ENCODE measurements at regions not wholly inside any gene's neighbourhood (a gene's known extent, or its start where the extent isn't known, plus 50 kb on each side); places are given as distances from the start of the nearest gene placed in this dataset.

DNA sequence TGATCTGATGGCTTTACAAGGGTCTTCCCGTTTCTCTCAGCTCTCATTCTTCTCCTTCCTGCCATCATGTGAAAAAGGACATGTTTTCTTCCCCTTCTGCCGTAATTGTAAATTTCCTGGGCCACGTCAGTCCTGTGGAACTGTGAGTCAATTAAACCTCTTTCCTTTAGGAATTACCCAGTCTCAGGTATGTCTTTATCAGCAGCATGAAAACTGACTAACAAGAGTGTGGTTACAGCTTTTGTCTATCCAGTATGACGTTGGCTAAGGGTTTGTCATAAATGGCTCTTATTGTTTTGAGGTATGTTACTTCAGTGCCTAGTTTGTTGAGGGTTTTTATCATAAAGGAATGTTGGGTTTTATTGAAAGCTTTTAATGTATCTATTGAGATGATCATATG, 501.6 kb downstream of the CAAP1 start:
- TF ChIP-seq POLR2AphosphoS5 (IDR thresholded peaks at IDR 0.05; ENCODE audit: low read depth, low read length) (no peak), FOXP2 (optimal IDR thresholded peaks at IDR 0.05; ENCODE audit: borderline replicate concordance, extremely low read depth, extremely low read length, insufficient read depth) (no peak), SIN3A (IDR thresholded peaks at IDR 0.05; ENCODE audit: borderline replicate concordance, insufficient read depth, low read length) (no peak), TAF1 (IDR thresholded peaks at IDR 0.05; ENCODE audit: borderline replicate concordance, insufficient read depth, low read length) (no peak)
- TF ChIP-seq, protein P1, sequence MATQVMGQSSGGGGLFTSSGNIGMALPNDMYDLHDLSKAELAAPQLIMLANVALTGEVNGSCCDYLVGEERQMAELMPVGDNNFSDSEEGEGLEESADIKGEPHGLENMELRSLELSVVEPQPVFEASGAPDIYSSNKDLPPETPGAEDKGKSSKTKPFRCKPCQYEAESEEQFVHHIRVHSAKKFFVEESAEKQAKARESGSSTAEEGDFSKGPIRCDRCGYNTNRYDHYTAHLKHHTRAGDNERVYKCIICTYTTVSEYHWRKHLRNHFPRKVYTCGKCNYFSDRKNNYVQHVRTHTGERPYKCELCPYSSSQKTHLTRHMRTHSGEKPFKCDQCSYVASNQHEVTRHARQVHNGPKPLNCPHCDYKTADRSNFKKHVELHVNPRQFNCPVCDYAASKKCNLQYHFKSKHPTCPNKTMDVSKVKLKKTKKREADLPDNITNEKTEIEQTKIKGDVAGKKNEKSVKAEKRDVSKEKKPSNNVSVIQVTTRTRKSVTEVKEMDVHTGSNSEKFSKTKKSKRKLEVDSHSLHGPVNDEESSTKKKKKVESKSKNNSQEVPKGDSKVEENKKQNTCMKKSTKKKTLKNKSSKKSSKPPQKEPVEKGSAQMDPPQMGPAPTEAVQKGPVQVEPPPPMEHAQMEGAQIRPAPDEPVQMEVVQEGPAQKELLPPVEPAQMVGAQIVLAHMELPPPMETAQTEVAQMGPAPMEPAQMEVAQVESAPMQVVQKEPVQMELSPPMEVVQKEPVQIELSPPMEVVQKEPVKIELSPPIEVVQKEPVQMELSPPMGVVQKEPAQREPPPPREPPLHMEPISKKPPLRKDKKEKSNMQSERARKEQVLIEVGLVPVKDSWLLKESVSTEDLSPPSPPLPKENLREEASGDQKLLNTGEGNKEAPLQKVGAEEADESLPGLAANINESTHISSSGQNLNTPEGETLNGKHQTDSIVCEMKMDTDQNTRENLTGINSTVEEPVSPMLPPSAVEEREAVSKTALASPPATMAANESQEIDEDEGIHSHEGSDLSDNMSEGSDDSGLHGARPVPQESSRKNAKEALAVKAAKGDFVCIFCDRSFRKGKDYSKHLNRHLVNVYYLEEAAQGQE (IDR thresholded peaks at IDR 0.05; ENCODE audit: insufficient read depth in 1 of 2, low read depth in 2 of 2, low read length in 2 of 2): no peak

DNA sequence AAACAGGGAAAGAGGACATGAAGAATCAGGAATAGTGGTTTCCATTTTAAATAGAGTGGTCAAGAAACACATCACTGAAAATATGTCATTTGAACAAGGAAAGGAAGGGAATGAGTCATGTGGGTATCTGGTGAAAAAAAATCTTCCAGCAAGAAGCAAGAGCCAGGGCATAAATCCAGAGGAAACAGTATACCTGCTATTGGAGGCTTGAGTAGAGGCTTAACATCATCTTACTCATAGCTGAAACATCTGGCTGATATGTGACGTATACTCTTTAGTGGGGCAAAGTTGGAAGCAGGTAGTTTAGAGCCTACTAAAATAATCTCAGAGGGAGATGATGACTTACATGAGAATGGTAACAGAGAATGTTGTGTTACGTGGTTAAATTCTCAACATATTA, 517.2 kb downstream of the CAAP1 start:
- no peak for TF ChIP-seq POLR2AphosphoS5 (IDR thresholded peaks at IDR 0.05; ENCODE audit: low read depth, low read length)
- TF ChIP-seq FOXP2 (optimal IDR thresholded peaks at IDR 0.05; ENCODE audit: borderline replicate concordance, extremely low read depth, extremely low read length, insufficient read depth): no peak
- TF ChIP-seq, protein P1 (IDR thresholded peaks at IDR 0.05; ENCODE audit: insufficient read depth in 1 of 2, low read depth in 2 of 2, low read length in 2 of 2): no peak
- no peak for TF ChIP-seq TAF1 (IDR thresholded peaks at IDR 0.05; ENCODE audit: borderline replicate concordance, insufficient read depth, low read length)
- TF ChIP-seq SIN3A (IDR thresholded peaks at IDR 0.05; ENCODE audit: borderline replicate concordance, insufficient read depth, low read length): no peak

DNA sequence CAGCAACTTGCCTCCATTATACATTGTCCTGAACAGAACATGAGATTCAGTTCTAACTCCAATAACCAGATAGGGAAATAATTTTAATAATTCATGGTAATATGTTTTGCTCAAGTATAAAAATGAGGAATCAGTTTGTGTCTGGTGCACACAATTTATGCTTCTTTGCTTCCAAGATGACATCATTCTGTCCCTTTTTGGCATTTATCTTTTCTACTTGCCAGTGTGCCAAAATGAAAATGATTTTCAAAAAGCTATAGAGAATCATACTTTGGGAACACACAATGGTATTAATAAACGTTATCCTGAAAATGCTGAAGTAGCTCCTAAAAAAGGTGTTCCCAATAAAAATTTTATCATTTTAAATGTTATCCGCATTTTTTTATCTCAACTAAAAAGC, 519.0 kb downstream of the CAAP1 start:
- TF ChIP-seq, protein P1 (IDR thresholded peaks at IDR 0.05; ENCODE audit: insufficient read depth in 1 of 2, low read depth in 2 of 2, low read length in 2 of 2): no peak
- TF ChIP-seq TAF1 (IDR thresholded peaks at IDR 0.05; ENCODE audit: borderline replicate concordance, insufficient read depth, low read length) (no peak), SIN3A (IDR thresholded peaks at IDR 0.05; ENCODE audit: borderline replicate concordance, insufficient read depth, low read length) (no peak), POLR2AphosphoS5 (IDR thresholded peaks at IDR 0.05; ENCODE audit: low read depth, low read length) (no peak), FOXP2 (optimal IDR thresholded peaks at IDR 0.05; ENCODE audit: borderline replicate concordance, extremely low read depth, extremely low read length, insufficient read depth) (no peak)

DNA sequence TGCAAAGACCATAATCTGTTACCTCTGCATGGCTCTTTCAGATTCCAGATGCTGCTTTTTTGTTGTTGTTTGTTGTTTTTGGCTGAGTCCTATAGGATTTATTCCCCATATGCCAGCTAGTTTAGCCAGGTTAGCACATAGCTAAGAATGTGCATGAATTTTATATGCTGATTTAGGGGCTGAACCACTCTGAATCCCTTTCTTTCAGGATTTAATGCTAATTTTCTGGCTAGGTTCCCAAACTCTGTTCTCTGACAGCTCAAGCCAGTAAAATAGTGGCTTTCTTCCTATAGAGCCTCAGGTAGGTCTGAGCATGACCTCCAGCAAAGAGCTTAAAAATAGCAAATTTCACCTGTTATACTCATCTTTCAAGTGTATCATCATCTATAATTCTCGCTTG, 521.4 kb downstream of the CAAP1 start:
- no peak for TF ChIP-seq FOXP2 (optimal IDR thresholded peaks at IDR 0.05; ENCODE audit: borderline replicate concordance, extremely low read depth, extremely low read length, insufficient read depth)

DNA sequence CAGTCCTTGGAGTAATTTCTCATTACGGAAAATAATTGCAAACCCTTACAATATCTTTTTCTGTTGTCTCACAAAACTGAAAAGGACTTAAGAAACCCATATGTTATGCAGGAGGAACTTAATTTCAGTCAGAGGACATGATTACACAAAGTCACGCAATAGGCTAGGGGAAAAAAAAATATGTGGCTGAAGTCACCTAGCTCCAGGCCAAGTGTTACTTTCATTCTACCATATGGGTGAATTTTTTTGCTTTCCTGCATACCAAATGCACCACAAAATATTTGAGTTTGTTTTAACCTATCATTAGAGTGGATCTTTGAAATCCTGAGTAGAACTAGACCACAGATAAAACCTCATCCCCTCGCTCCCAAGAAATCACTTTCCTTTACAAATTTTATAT, 523.5 kb downstream of the CAAP1 start:
- TF ChIP-seq SIN3A (IDR thresholded peaks at IDR 0.05; ENCODE audit: borderline replicate concordance, insufficient read depth, low read length): no peak
- TF ChIP-seq TAF1 (IDR thresholded peaks at IDR 0.05; ENCODE audit: borderline replicate concordance, insufficient read depth, low read length): no peak
- TF ChIP-seq FOXP2 (optimal IDR thresholded peaks at IDR 0.05; ENCODE audit: borderline replicate concordance, extremely low read depth, extremely low read length, insufficient read depth): no peak
- no peak for TF ChIP-seq POLR2AphosphoS5 (IDR thresholded peaks at IDR 0.05; ENCODE audit: low read depth, low read length)
- TF ChIP-seq, protein P1 (IDR thresholded peaks at IDR 0.05; ENCODE audit: insufficient read depth in 1 of 2, low read depth in 2 of 2, low read length in 2 of 2): no peak

All from PFSK-1 (cell line).